ENCODE measurements at regions not wholly inside any gene's neighbourhood (a gene's known extent, or its start where the extent isn't known, plus 50 kb on each side); places are given as distances from the start of the nearest gene placed in this dataset.

DNA sequence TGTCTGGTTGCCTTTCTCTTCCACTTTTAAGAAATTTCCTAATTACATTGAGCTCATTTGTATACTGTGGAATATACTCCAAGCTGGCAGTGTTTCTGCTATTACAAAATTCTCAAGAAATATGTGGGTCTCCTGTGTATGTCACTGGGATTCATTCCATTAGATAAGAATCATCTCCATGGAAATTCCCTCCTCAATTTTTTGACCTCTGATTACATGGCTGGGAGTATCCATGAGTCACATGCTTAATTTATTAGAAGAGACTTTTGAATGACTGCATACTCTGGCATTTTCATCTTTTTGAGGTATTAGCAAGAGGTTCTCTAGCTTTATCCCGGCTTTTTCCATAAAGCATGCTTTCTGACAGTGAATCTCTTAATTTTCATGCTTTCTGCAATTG is 665.5 kb upstream of the CNTNAP5 start:
- Mint-ChIP-seq H3K4me1 (no peaks in the 10 kb centered on the region), H3K27ac (no peak overlapping the region), H3K36me3 (no peaks in the 10 kb centered on the region), H3K4me3 (no peak overlapping the region), H3K9me3 (peaks cover 1% of the 10 kb centered on the region), H3K27me3 (no peaks in the 10 kb centered on the region)
- POLR2A ChIA-PET = no interaction called here
- DNase-seq (no peak), ATAC-seq (ENCODE audit: low read depth) (no peak)

DNA sequence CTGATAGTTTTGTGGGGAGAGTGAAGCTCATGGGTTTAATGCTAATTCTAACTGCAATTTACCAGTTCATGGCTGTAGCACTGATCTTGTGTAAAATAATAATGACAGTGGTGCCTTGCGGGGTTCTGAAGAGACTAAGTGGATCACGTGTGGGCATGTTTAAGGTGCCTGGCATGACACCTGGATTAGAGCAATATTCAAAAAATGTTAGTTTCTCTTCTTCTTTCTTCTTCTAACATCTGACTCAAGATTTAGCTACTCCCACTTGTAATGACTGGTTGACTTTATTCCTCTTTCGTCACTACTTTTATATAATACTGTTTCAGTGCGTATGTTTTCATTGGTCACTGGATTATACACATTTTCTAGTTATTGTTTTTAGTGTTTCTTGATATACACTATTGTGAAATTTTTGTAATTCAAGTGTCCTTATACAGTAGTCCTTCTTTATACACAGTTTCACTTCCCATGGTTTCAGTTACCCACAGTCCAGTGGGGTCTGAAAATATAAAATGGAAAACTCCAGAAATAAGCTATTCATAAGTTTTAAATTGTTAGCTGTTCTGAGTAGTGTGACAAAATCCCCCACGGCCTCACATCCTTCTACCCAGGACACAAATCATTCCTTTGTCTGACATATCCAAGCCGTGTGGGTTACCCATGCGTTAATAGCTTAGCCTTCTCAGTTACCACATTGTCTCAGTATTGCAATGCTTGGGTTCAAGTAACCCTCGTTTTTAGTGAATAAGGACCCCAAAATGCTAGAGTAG is 662.2 kb upstream of the CNTNAP5 start:
- ATAC-seq (ENCODE audit: low read depth) (no peak), DNase-seq (no peak)
- Mint-ChIP-seq H3K27me3 (no peaks in the 10 kb centered on the region), H3K9me3 (peaks cover 2% of the 10 kb centered on the region), H3K4me1 (no peaks in the 10 kb centered on the region), H3K27ac (no peak overlapping the region), H3K36me3 (no peaks in the 10 kb centered on the region), H3K4me3 (no peak overlapping the region)
- POLR2A ChIA-PET = no interaction called here

DNA sequence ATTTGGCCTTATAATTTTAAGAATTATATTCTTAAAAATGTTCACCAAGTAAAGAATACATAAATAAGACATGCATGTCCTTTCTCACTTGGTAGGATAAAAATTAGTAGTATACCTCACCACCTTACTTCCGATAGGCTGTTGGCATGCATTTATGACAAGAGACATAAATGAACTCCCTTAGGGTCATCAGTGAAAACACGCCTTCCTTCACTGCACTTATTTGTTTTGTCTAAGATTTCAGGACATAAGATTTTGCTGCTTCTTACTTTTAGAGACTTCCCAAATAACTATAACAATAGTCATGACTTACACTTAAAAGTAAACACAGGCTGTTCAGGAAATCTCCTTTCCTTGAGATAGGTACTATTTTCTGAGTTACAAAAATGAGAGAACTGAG is 661.3 kb upstream of the CNTNAP5 start:
- POLR2A ChIA-PET = no interaction called here
- no peak overlapping the region for H3K4me3 Mint-ChIP-seq
- ATAC-seq (ENCODE audit: low read depth) (no peak), DNase-seq (no peak)
- no peaks in the 10 kb centered on the region for H3K27me3 Mint-ChIP-seq
- H3K27ac Mint-ChIP-seq = no peak overlapping the region
- no peaks in the 10 kb centered on the region for H3K36me3 Mint-ChIP-seq
- H3K9me3 Mint-ChIP-seq = peaks cover 2% of the 10 kb centered on the region
- no peaks in the 10 kb centered on the region for H3K4me1 Mint-ChIP-seq

DNA sequence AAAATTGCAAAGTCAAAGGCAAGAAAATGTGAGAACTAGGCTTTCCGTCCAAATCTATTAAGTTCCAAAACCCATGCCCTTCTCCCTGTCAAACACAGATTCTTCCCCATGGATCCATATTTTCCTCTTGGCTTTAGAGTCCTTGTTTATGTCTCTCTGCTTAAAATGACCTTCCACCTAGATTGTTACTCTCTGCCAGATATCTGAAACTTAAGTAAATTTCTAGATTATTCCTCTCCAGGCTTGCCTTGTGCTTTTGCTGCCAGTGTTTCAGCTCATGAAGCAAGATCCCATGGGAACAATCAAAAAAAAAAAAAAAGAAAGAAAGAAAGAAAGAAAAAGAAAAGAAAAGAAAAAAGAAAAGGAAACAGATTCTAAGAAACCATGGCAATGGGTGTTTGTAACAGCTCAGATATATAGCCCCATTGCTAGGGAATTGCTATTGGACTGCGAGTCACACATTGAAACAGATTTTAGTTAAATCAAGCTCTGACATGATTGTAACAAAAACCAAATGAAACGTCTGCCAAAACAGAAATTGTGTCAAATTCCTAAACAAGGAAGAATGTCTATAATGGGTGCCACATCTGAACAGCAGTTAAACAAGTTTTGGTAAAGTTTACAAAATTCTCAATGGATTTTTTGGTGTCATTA is 660.7 kb upstream of the CNTNAP5 start:
- Mint-ChIP-seq H3K27me3 (no peaks in the 10 kb centered on the region), H3K4me3 (no peak overlapping the region), H3K9me3 (peaks cover 3% of the 10 kb centered on the region), H3K36me3 (no peaks in the 10 kb centered on the region), H3K27ac (no peak overlapping the region), H3K4me1 (no peaks in the 10 kb centered on the region)
- no peak for ATAC-seq (ENCODE audit: low read depth)
- no peak for DNase-seq
- POLR2A ChIA-PET = no interaction called here

DNA sequence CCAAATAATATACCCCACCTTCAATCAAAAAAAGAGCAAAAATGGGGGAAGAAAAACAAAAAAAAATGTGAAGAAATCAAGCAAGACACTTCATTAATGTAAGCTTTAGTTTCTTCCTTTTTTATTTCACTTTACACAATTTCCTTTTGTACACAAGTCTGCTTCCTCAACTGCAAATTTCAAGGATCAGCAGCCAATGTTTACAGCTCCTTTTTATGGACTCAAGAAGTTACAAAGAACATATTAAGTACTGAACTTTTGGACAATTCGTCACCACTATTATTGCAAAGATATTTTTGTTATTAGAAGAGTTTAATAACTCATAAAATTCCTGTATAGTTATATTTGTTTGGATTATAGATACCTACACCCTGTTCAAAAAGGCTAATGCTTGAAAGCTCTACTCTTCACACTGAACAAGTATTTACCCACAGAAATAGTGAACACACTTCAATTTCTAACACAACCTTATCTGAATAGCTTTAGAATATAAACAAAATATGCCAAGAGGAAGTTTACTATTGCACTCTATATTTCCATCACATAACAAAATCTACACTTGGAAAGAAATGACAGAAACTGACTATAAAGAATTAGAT is 658.7 kb upstream of the CNTNAP5 start:
- DNase-seq = no peak
- H3K4me3 Mint-ChIP-seq = no peak overlapping the region
- H3K9me3 Mint-ChIP-seq = peaks cover 5% of the 10 kb centered on the region
- no peak overlapping the region for H3K27ac Mint-ChIP-seq
- POLR2A ChIA-PET = no interaction called here
- ATAC-seq (ENCODE audit: low read depth) = no peak
- no peaks in the 10 kb centered on the region for H3K27me3 Mint-ChIP-seq
- no peaks in the 10 kb centered on the region for H3K4me1 Mint-ChIP-seq
- no peaks in the 10 kb centered on the region for H3K36me3 Mint-ChIP-seq

DNA sequence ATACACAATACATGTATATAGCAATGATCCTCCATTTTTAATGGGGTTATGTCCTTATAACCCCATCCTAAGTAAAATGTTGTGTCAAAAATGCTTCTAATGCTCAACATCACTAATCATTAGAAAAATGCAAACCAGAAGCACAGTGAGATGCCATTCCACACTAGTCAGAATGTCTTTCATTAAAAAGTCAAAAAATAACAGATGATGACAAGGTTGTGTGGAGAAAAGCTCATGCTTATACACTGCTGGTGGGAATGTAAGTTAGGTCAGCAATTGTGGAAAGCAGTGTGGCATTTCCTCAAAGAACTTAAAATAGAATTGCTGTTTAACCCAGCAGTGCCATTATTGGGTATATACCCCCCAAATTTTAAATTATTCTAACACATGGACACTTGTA is 654.9 kb upstream of the CNTNAP5 start:
- ATAC-seq (ENCODE audit: low read depth) (no peak), DNase-seq (no peak)
- H3K36me3 Mint-ChIP-seq = no peaks in the 10 kb centered on the region
- no peak overlapping the region for H3K4me3 Mint-ChIP-seq
- H3K9me3 Mint-ChIP-seq = peaks cover 5% of the 10 kb centered on the region
- H3K27me3 Mint-ChIP-seq = no peaks in the 10 kb centered on the region
- POLR2A ChIA-PET = no interaction called here
- no peaks in the 10 kb centered on the region for H3K4me1 Mint-ChIP-seq
- H3K27ac Mint-ChIP-seq = no peak overlapping the region

DNA sequence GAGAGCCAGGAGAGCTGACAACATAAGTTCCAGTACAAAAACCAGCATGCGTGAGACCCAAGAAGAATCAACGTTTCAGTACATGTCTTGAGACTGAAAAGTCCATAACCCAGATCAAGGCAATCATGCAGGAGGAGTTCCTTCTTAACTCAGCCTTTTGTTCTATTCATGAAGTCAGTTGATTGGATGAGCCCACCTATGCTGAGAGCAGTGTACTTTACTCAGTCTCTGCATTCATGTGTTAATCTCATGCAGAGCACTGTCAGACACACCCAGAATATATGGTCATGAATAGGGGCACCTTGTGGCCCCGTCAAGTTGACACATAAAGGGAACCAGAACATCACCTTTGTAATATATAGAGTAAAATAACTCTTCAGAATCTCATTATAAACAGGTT is 653.6 kb upstream of the CNTNAP5 start:
- no peaks in the 10 kb centered on the region for H3K36me3 Mint-ChIP-seq
- POLR2A ChIA-PET = no interaction called here
- no peak overlapping the region for H3K4me3 Mint-ChIP-seq
- no peak for ATAC-seq (ENCODE audit: low read depth)
- H3K27me3 Mint-ChIP-seq = no peaks in the 10 kb centered on the region
- H3K27ac Mint-ChIP-seq = no peak overlapping the region
- H3K9me3 Mint-ChIP-seq = peaks cover 5% of the 10 kb centered on the region
- no peaks in the 10 kb centered on the region for H3K4me1 Mint-ChIP-seq
- DNase-seq = no peak

DNA sequence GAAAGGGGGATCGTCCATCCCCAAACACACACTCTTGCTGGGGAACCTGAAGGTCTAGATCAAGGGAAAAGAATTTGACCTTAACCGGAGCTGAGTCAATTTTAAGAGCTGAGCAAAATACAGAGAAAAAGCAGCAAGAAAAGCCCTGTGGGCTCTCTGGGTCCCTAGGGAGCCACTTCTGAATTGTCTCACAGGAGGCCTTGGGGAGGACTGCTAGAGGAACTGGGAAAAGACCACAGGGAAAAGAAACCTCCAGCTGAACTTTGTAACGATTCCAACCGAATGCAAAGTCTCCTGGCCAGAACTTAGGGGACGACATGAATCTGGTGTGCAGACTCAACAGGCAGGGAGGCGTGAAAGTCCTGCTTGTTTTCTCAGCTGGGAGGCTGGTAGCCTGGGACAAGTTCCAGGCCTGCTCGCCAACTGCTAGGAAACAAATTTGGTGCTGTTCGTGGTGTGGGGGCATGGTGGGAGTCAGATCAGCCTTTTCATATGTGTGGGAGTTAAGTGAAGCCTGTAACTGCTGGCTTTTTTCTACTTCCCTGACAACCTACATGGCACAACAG is 644.6 kb upstream of the CNTNAP5 start:
- POLR2A ChIA-PET = no interaction called here
- no peaks in the 10 kb centered on the region for H3K36me3 Mint-ChIP-seq
- no peaks in the 10 kb centered on the region for H3K4me1 Mint-ChIP-seq
- no peak overlapping the region for H3K4me3 Mint-ChIP-seq
- ATAC-seq (ENCODE audit: low read depth) (no peak), DNase-seq (no peak)
- H3K27me3 Mint-ChIP-seq = no peaks in the 10 kb centered on the region
- peaks cover 4% of the 10 kb centered on the region for H3K9me3 Mint-ChIP-seq
- H3K27ac Mint-ChIP-seq = no peak overlapping the region

DNA sequence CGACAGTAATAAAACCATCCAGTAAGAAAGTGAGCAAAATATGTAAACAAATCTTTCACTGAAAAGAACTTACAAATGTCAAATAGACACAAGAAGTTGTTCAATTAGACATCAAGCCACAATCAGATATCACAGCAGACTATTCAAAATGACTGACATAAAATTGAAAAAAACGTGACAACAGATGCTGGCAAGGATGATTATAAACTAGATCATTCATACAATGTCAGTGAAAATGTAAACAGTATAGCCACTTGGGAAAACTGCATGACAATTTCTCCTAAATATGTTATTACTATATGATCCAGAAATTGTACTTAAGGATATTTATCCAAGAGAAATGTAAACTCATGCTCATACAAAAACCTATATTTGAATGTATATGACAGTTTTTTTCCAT is 609.4 kb upstream of the CNTNAP5 start:
- no peak for DNase-seq
- Mint-ChIP-seq H3K4me3 (no peak overlapping the region), H3K4me1 (no peaks in the 10 kb centered on the region)

DNA sequence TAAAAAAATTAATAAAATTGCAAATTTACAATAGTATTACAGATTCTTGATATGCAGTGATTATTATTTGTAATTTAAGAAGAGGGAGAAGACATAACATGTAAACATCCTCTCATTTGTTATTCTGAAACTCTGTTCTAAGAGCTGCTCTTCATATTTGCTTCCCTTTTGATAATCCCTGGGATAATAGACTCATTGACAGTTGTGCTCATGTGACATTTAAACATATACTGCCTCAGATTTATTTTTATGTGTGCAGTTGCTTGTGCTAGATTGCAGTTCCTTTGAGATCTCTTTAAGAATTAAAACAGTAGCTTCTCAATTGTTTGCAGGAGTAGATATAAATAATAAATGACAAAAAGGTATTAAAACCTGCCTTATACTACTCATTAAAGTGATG is 605.1 kb upstream of the CNTNAP5 start:
- ATAC-seq (ENCODE audit: low read depth) (no peak), DNase-seq (no peak)
- POLR2A ChIA-PET = no interaction called here
- H3K9me3 Mint-ChIP-seq = peaks cover 2% of the 10 kb centered on the region
- no peaks in the 10 kb centered on the region for H3K27me3 Mint-ChIP-seq
- H3K4me1 Mint-ChIP-seq = no peaks in the 10 kb centered on the region
- no peak overlapping the region for H3K27ac Mint-ChIP-seq
- no peaks in the 10 kb centered on the region for H3K36me3 Mint-ChIP-seq
- H3K4me3 Mint-ChIP-seq = no peak overlapping the region

More for the DNA sequence above, 609.4 kb upstream of the CNTNAP5 start:
- POLR2A ChIA-PET = no interaction called here
- ATAC-seq (ENCODE audit: low read depth) = no peak
- no peaks in the 10 kb centered on the region for H3K36me3 Mint-ChIP-seq
- peaks cover 1% of the 10 kb centered on the region for H3K9me3 Mint-ChIP-seq
- no peaks in the 10 kb centered on the region for H3K27me3 Mint-ChIP-seq
- no peak overlapping the region for H3K27ac Mint-ChIP-seq

DNA sequence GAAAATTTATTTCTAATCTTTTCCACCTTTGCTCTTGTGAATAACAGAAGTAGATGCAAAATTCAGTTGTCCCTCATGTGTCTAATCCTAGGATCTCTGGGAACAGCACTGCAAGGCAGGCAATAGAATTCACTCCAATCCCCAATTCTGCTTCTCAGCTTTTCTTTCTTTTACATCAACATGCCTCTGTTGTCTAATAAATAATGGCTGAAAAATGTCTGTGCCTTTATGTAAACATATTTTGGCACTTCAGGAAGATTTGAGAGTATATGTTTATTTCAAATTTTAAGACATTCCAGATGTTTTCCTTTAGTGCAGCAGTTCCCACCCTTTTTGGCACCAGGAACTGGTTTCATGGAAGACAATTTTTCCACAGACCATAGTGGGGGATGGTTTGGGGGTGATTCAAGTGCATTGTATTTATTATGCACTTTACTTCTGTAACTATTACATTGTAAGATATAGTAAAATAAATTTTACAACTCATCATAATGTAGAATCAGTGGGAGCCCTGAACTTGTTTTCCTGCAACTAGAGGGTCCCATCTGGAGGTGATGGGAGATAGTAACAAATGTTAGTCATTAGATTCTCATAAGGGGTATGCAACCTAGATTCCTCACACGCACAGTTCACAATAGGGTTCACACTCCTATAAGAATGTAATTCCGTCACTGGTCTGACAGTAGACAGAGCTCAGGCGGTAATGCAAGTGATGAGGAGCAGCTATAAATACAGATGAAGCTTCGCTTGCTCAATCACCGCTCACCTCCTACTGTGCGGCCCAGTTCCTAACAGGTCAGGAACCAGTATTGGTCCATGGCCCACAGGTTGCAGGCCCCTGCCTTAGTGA is 590.3 kb upstream of the CNTNAP5 start:
- DNase-seq (no peak), ATAC-seq (ENCODE audit: low read depth) (no peak)
- Mint-ChIP-seq H3K36me3 (no peaks in the 10 kb centered on the region), H3K9me3 (peaks cover 1% of the 10 kb centered on the region), H3K27ac (no peak overlapping the region), H3K4me3 (no peak overlapping the region), H3K4me1 (no peaks in the 10 kb centered on the region), H3K27me3 (no peaks in the 10 kb centered on the region)
- POLR2A ChIA-PET = no interaction called here

DNA sequence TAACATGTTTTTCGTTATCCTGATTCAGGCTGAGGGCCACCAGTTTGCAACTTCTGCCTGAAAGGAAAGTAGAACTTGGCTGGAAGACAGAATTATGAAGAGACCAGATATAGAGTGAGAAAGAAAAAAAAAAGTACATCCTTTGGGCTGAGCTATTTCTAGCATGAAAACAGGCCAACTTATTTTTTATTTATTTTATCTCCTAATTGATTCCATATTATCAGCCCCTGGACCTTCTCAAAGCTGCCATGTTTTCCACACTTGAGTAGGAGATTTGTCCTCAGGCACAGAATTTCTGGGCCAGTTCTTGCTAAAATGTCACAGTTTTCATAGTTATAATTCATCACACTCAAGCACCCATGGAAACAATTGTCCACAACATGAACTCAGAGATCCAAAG is 586.8 kb upstream of the CNTNAP5 start:
- no peak for ATAC-seq (ENCODE audit: low read depth)
- POLR2A ChIA-PET = no interaction called here

DNA sequence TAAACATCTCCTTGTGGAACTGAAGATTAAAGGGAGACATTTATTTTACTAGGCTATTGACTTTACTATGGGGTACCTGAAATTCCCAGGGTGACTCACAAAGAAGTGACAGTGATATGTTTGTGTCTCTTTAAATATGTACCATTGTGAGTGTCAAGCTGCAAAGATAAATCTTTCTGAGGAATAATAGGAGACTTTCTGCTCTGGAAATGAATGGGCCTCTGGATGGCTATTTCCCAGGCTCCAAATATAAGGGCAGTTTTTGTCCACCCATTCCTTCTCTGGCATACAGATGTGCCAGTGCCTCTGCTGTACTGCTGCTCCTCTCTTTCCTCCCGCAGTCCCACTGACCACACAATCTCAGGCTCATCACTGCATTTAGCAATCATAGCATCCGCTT is 586.4 kb upstream of the CNTNAP5 start:
- ATAC-seq (ENCODE audit: low read depth) = no peak
- no peaks in the 10 kb centered on the region for H3K36me3 Mint-ChIP-seq
- POLR2A ChIA-PET = no interaction called here

More for the DNA sequence above, 586.8 kb upstream of the CNTNAP5 start:
- Mint-ChIP-seq H3K27ac (no peak overlapping the region), H3K4me1 (no peaks in the 10 kb centered on the region), H3K4me3 (no peak overlapping the region), H3K27me3 (no peaks in the 10 kb centered on the region), H3K9me3 (peaks cover 2% of the 10 kb centered on the region), H3K36me3 (no peaks in the 10 kb centered on the region)
- DNase-seq = no peak

More for the DNA sequence above, 586.4 kb upstream of the CNTNAP5 start:
- DNase-seq = no peak
- no peak overlapping the region for H3K4me3 Mint-ChIP-seq
- no peaks in the 10 kb centered on the region for H3K4me1 Mint-ChIP-seq
- H3K9me3 Mint-ChIP-seq = peaks cover 2% of the 10 kb centered on the region
- no peak overlapping the region for H3K27ac Mint-ChIP-seq
- H3K27me3 Mint-ChIP-seq = no peaks in the 10 kb centered on the region
